ENCODE measurements at regions not wholly inside any gene's neighbourhood (a gene's known extent, or its start where the extent isn't known, plus 50 kb on each side); places are given as distances from the start of the nearest gene placed in this dataset.

GRCh38 chr4:27397886-27398285, 537.2 kb downstream of the STIM2 start:
- TF ChIP-seq, protein P1, sequence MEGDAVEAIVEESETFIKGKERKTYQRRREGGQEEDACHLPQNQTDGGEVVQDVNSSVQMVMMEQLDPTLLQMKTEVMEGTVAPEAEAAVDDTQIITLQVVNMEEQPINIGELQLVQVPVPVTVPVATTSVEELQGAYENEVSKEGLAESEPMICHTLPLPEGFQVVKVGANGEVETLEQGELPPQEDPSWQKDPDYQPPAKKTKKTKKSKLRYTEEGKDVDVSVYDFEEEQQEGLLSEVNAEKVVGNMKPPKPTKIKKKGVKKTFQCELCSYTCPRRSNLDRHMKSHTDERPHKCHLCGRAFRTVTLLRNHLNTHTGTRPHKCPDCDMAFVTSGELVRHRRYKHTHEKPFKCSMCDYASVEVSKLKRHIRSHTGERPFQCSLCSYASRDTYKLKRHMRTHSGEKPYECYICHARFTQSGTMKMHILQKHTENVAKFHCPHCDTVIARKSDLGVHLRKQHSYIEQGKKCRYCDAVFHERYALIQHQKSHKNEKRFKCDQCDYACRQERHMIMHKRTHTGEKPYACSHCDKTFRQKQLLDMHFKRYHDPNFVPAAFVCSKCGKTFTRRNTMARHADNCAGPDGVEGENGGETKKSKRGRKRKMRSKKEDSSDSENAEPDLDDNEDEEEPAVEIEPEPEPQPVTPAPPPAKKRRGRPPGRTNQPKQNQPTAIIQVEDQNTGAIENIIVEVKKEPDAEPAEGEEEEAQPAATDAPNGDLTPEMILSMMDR (conservative IDR thresholded peaks at IDR 0.05 in 1 of 2, IDR thresholded peaks at IDR 0.05 in 1 of 2; ENCODE audit: low read depth in 1 of 2, low read length in 2 of 2): no peak
- TF ChIP-seq EZH2 (IDR thresholded peaks at IDR 0.05; ENCODE audit: low read length, missing control alignments): no peak

Data from fibroblast of lung (primary cell).